K562 (cell line): ENCODE measurements at regions not wholly inside any gene's neighbourhood (a gene's known extent, or its start where the extent isn't known, plus 50 kb on each side); places are given as distances from the start of the nearest gene placed in this dataset.

ENCODE experiments used
- CBX8 ChIP-seq: fragments of 200-600 bp; sonication (generic); IDR thresholded peaks from 2 replicates; pipeline ENCODE4 v1.6.1; 2012; ENCODE audit warnings: borderline replicate concordance, mixed run types, low read depth, mild to moderate bottlenecking, moderate library complexity, mixed read lengths, low read length, control low read depth, inconsistent platforms; ENCODE audit not compliant: poor library complexity, severe bottlenecking; ENCODE audit errors: extremely low read depth
- CHD1 ChIP-seq: fragments of 200-600 bp; sonication (generic); IDR thresholded peaks from one replicate; pipeline ENCODE4 v1.6.1; 2012; ENCODE audit warnings: mild to moderate bottlenecking, moderate library complexity, low read length, inconsistent platforms
- COPS2 ChIP-seq: fragments of 450-650 bp; conservative IDR thresholded peaks from 2 replicates; pipeline ENCODE4 v1.6.1; 2016; ENCODE audit warnings: mild to moderate bottlenecking, moderate library complexity
- GATAD2A ChIP-seq: fragments of 450-650 bp; IDR thresholded peaks from 2 replicates; pipeline ENCODE4 v1.6.1; 2017
- GATAD2B ChIP-seq: fragments of 450-650 bp; IDR thresholded peaks from 2 replicates; pipeline ENCODE4 v1.6.1; 2017; ENCODE audit warnings: mild to moderate bottlenecking, borderline replicate concordance
- MEF2A ChIP-seq: IDR thresholded peaks from 2 replicates; pipeline ENCODE4 v1.6.1; 2011; ENCODE audit warnings: low read depth, mild to moderate bottlenecking, low read length, moderate library complexity; ENCODE audit not compliant: control insufficient read depth
- NELFE ChIP-seq: IDR thresholded peaks from 2 replicates; pipeline ENCODE4 v1.6.1; 2011; ENCODE audit warnings: mild to moderate bottlenecking; ENCODE audit not compliant: insufficient read depth, insufficient read length
- SNIP1 ChIP-seq: fragments of 450-650 bp; IDR thresholded peaks from 2 replicates; pipeline ENCODE4 v1.7.1; 2017; ENCODE audit warnings: low read depth, mild to moderate bottlenecking
- TFE3 ChIP-seq: fragments of 450-650 bp; formaldehyde crosslinking; IDR thresholded peaks from 2 replicates; pipeline ENCODE4 v1.4.0; 2020; ENCODE audit warnings: mild to moderate bottlenecking, mixed read lengths
- ZC3H4 ChIP-seq: sonication (generic); formaldehyde crosslinking; IDR thresholded peaks from 2 replicates; pipeline ENCODE4 v1.9.0; 2021; ENCODE audit warnings: missing genetic modification reagents, borderline replicate concordance
- ZNF589 ChIP-seq: fragments of 200-800 bp; sonication (Bioruptor generic); IDR thresholded peaks from 2 replicates; pipeline ENCODE4 v1.6.1; 2016; ENCODE audit warnings: low read depth, missing genetic modification characterization, missing compliant biosample characterization
- ZNF644 ChIP-seq: fragments of 200-800 bp; sonication (Bioruptor generic); IDR thresholded peaks from 2 replicates; pipeline ENCODE4 v1.6.1; 2016; ENCODE audit warnings: low read depth, missing genetic modification characterization, missing compliant biosample characterization
- TF ChIP-seq, protein P1 (sequence below): fragments of 450-650 bp; IDR thresholded peaks from 2 replicates; pipeline ENCODE4 v1.6.1; 2016; ENCODE audit warnings: missing biosample characterization, missing genetic modification characterization
- TF ChIP-seq, protein P2 (sequence below): fragments of 450-650 bp; IDR thresholded peaks from 2 replicates; pipeline ENCODE4 v1.6.1; 2018; ENCODE audit warnings: mild to moderate bottlenecking, low read depth; ENCODE audit not compliant: partially characterized antibody

GRCh38 chr7:106774213-106774767 is 90.8 kb upstream of the PIK3CG start (continued):
- TF ChIP-seq MEF2A (no peak), ZNF589 (no peak), NELFE (no peak), COPS2 (no peak), ZNF644 (tag) (no peak), CBX8 (no peak), ZC3H4 (no peak), CHD1 (no peak), GATAD2A (no peak; the same call in 1 of the 2 replicates), SNIP1 (no peak), TFE3 (CRISPR knock-in tag) (no peak; the same call in 1 of the 2 replicates), GATAD2B (peak; percentile 80)
- TF ChIP-seq, protein P1, sequence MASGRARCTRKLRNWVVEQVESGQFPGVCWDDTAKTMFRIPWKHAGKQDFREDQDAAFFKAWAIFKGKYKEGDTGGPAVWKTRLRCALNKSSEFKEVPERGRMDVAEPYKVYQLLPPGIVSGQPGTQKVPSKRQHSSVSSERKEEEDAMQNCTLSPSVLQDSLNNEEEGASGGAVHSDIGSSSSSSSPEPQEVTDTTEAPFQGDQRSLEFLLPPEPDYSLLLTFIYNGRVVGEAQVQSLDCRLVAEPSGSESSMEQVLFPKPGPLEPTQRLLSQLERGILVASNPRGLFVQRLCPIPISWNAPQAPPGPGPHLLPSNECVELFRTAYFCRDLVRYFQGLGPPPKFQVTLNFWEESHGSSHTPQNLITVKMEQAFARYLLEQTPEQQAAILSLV (tag): no peak
- TF ChIP-seq, protein P2, sequence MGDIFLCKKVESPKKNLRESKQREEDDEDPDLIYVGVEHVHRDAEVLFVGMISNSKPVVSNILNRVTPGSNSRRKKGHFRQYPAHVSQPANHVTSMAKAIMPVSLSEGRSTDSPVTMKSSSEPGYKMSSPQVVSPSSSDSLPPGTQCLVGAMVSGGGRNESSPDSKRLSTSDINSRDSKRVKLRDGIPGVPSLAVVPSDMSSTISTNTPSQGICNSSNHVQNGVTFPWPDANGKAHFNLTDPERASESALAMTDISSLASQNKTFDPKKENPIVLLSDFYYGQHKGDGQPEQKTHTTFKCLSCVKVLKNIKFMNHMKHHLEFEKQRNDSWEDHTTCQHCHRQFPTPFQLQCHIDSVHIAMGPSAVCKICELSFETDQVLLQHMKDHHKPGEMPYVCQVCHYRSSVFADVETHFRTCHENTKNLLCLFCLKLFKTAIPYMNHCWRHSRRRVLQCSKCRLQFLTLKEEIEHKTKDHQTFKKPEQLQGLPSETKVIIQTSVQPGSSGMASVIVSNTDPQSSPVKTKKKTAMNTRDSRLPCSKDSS: no peak
